GM12878 (cell line): ENCODE measurements at regions not wholly inside any gene's neighbourhood (a gene's known extent, or its start where the extent isn't known, plus 50 kb on each side); places are given as distances from the start of the nearest gene placed in this dataset.

ENCODE experiments used
- CBX3 ChIP-seq: fragments of 200-600 bp; sonication (generic); IDR thresholded peaks from 2 replicates; pipeline ENCODE4 v1.6.1; 2016; ENCODE audit warnings: low read depth, borderline replicate concordance
- CBX5 ChIP-seq: sonication (generic); IDR thresholded peaks from 2 replicates; pipeline ENCODE4 v1.6.1; 2016; ENCODE audit warnings: low read depth, moderate library complexity, mild to moderate bottlenecking, inconsistent platforms
- ETV6 ChIP-seq, 2 experiments: fragments of 450-650 bp in 1 of 2; IDR thresholded peaks in 1 of 2; conservative IDR thresholded peaks in 1 of 2; 2 replicates each; pipeline ENCODE4 v1.6.1; 2014; ENCODE audit warnings: antibody characterized with exemption in 1 of 2, borderline replicate concordance in 1 of 2, low read depth in 1 of 2, mild to moderate bottlenecking in 1 of 2, moderate library complexity in 1 of 2
- FOS ChIP-seq: IDR thresholded peaks from 3 replicates; pipeline ENCODE4 v1.6.1; 2011; ENCODE audit warnings: borderline replicate concordance; ENCODE audit not compliant: insufficient read length; ENCODE audit errors: extremely low read depth
- IKZF2 ChIP-seq, 2 experiments: fragments of 450-650 bp; IDR thresholded peaks; 2 replicates each; pipeline ENCODE4 v1.6.1; 2017; ENCODE audit warnings: mild to moderate bottlenecking in 2 of 2, moderate library complexity in 2 of 2
- JUND ChIP-seq: IDR thresholded peaks from 2 replicates; pipeline ENCODE4 v1.6.1; 2012; ENCODE audit warnings: low read depth, mild to moderate bottlenecking, low read length, improper control_type of control experiment, moderate library complexity
- LARP7 ChIP-seq: fragments of 450-650 bp; IDR thresholded peaks from 2 replicates; pipeline ENCODE4 v1.6.1; 2017; ENCODE audit warnings: mild to moderate bottlenecking
- MTA2 ChIP-seq: fragments of 450-650 bp; IDR thresholded peaks from 2 replicates; pipeline ENCODE4 v1.6.1; 2016; ENCODE audit warnings: low read depth, mild to moderate bottlenecking, moderate library complexity
- MXI1 ChIP-seq: fragments of 150-350 bp; IDR thresholded peaks from 2 replicates; pipeline ENCODE4 v1.6.1; 2011; ENCODE audit warnings: low read depth, mild to moderate bottlenecking, inconsistent platforms, low read length, improper control_type of control experiment
- SMAD1 ChIP-seq: fragments of 450-650 bp; IDR thresholded peaks from 2 replicates; pipeline ENCODE4 v1.6.1; 2018; ENCODE audit warnings: mild to moderate bottlenecking, low read depth; ENCODE audit not compliant: partially characterized antibody
- SRF ChIP-seq, 2 experiments: IDR thresholded peaks; 2 replicates each; pipeline ENCODE4 v1.6.1; 2011; ENCODE audit warnings: low read depth in 2 of 2, low read length in 2 of 2, mild to moderate bottlenecking in 1 of 2, moderate library complexity in 1 of 2
- TARDBP ChIP-seq: IDR thresholded peaks from 2 replicates; pipeline ENCODE4 v1.6.1; 2016; ENCODE audit warnings: borderline replicate concordance
- YBX1 ChIP-seq: fragments of 450-650 bp; IDR thresholded peaks from 2 replicates; pipeline ENCODE4 v1.6.1; 2016; ENCODE audit warnings: antibody characterized with exemption
- ZZZ3 ChIP-seq: IDR thresholded peaks from 2 replicates; pipeline ENCODE4 v1.6.1; 2011; ENCODE audit warnings: low read depth; ENCODE audit not compliant: control insufficient read depth, insufficient read length
- TF ChIP-seq, protein P1 (sequence below): IDR thresholded peaks from 2 replicates; pipeline ENCODE4 v1.6.1; 2011; ENCODE audit warnings: low read depth, mild to moderate bottlenecking, low read length, moderate library complexity, borderline replicate concordance; ENCODE audit errors: extremely low read depth
- TF ChIP-seq, protein P2 (sequence below): fragments of 450-650 bp; IDR thresholded peaks from 2 replicates; pipeline ENCODE4 v1.6.1; 2017; ENCODE audit warnings: mild to moderate bottlenecking
- TF ChIP-seq, protein P3 (sequence below): fragments of 450-650 bp; IDR thresholded peaks from 2 replicates; pipeline ENCODE4 v1.6.1; 2017; ENCODE audit warnings: mild to moderate bottlenecking, moderate library complexity
- TF ChIP-seq, protein P4 (sequence below): fragments of 150-350 bp; IDR thresholded peaks from 2 replicates; pipeline ENCODE4 v1.6.1; 2014; ENCODE audit warnings: mild to moderate bottlenecking, low read depth, low read length

DNA sequence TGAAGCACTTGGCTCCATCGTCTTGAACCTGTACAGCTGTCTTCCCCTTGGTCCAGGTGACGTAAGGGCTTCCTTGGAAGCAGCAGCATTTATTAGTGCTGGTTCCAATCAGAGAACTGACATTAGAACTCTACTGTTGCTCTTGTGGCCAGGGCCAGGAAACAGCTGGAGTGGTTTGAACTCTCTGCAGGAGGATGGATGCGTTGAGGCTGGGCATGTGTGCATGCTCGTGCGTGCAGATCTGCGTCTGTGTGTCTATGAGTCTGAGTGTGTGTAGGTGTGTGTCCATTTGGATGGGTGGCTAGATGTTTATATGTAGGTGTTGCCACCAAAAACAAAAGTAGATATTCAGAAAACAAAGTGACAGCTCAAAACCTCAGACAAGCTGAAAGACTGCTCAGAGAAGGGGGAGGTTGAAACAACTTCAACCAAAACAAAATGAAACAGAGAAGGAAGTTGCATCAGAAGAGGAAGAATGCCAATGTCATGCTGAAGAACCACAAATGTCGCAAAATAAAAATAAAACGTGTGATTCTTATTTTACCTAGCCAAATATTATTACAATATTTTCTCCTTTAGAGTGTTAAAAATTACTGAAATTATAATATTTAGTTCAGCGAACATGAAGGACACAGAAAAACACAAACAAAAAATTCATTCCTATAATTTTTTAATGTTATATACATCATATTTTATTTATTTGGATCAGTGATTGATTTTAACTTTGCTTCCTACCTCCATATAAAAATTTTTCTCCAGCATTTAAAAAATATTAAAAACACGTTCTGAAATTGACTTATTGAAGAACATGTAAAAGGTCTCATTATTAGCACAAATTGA is 96.1 kb upstream of the MKLN1 start (continued):
- TF ChIP-seq CBX5: 0 out of 2 replicates have a peak, but pooled peaks have one; percentile 62
- TF ChIP-seq TARDBP: no peak
- TF ChIP-seq ZZZ3: no peak
- TF ChIP-seq JUND: no peak
- TF ChIP-seq, protein P1, sequence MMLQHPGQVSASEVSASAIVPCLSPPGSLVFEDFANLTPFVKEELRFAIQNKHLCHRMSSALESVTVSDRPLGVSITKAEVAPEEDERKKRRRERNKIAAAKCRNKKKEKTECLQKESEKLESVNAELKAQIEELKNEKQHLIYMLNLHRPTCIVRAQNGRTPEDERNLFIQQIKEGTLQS: no peak
- no peak for TF ChIP-seq CBX3
- no peak for TF ChIP-seq SMAD1
- TF ChIP-seq LARP7: no peak
- TF ChIP-seq SRF (IDR thresholded peaks at IDR 0.05; ENCODE audit: low read depth in 2 of 2, low read length in 2 of 2): no peak
- TF ChIP-seq MXI1: no peak
- TF ChIP-seq, protein P2, sequence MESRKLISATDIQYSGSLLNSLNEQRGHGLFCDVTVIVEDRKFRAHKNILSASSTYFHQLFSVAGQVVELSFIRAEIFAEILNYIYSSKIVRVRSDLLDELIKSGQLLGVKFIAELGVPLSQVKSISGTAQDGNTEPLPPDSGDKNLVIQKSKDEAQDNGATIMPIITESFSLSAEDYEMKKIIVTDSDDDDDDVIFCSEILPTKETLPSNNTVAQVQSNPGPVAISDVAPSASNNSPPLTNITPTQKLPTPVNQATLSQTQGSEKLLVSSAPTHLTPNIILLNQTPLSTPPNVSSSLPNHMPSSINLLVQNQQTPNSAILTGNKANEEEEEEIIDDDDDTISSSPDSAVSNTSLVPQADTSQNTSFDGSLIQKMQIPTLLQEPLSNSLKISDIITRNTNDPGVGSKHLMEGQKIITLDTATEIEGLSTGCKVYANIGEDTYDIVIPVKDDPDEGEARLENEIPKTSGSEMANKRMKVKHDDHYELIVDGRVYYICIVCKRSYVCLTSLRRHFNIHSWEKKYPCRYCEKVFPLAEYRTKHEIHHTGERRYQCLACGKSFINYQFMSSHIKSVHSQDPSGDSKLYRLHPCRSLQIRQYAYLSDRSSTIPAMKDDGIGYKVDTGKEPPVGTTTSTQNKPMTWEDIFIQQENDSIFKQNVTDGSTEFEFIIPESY: no peak
- 0 out of 4 replicates have a peak, but pooled peaks of 1 of the 2 experiments have one; percentile 56 for TF ChIP-seq ETV6 (conservative IDR thresholded peaks at IDR 0.05 in 1 of 2, IDR thresholded peaks at IDR 0.05 in 1 of 2; ENCODE audit: borderline replicate concordance in 1 of 2, low read depth in 1 of 2)
- TF ChIP-seq, protein P3, sequence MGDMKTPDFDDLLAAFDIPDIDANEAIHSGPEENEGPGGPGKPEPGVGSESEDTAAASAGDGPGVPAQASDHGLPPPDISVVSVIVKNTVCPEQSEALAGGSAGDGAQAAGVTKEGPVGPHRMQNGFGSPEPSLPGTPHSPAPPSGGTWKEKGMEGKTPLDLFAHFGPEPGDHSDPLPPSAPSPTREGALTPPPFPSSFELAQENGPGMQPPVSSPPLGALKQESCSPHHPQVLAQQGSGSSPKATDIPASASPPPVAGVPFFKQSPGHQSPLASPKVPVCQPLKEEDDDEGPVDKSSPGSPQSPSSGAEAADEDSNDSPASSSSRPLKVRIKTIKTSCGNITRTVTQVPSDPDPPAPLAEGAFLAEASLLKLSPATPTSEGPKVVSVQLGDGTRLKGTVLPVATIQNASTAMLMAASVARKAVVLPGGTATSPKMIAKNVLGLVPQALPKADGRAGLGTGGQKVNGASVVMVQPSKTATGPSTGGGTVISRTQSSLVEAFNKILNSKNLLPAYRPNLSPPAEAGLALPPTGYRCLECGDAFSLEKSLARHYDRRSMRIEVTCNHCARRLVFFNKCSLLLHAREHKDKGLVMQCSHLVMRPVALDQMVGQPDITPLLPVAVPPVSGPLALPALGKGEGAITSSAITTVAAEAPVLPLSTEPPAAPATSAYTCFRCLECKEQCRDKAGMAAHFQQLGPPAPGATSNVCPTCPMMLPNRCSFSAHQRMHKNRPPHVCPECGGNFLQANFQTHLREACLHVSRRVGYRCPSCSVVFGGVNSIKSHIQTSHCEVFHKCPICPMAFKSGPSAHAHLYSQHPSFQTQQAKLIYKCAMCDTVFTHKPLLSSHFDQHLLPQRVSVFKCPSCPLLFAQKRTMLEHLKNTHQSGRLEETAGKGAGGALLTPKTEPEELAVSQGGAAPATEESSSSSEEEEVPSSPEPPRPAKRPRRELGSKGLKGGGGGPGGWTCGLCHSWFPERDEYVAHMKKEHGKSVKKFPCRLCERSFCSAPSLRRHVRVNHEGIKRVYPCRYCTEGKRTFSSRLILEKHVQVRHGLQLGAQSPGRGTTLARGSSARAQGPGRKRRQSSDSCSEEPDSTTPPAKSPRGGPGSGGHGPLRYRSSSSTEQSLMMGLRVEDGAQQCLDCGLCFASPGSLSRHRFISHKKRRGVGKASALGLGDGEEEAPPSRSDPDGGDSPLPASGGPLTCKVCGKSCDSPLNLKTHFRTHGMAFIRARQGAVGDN: peak; percentile 24; the same call in 1 of the 2 replicates
- no peak for TF ChIP-seq FOS
- TF ChIP-seq MTA2: peak; percentile 71
- TF ChIP-seq YBX1: no peak
- TF ChIP-seq IKZF2 (IDR thresholded peaks at IDR 0.05): peak in 1 of 2 experiments; percentile 77
- TF ChIP-seq, protein P4, sequence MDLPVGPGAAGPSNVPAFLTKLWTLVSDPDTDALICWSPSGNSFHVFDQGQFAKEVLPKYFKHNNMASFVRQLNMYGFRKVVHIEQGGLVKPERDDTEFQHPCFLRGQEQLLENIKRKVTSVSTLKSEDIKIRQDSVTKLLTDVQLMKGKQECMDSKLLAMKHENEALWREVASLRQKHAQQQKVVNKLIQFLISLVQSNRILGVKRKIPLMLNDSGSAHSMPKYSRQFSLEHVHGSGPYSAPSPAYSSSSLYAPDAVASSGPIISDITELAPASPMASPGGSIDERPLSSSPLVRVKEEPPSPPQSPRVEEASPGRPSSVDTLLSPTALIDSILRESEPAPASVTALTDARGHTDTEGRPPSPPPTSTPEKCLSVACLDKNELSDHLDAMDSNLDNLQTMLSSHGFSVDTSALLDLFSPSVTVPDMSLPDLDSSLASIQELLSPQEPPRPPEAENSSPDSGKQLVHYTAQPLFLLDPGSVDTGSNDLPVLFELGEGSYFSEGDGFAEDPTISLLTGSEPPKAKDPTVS: no peak
